ENCODE measurements at regions not wholly inside any gene's neighbourhood (a gene's known extent, or its start where the extent isn't known, plus 50 kb on each side); places are given as distances from the start of the nearest gene placed in this dataset.

DNA sequence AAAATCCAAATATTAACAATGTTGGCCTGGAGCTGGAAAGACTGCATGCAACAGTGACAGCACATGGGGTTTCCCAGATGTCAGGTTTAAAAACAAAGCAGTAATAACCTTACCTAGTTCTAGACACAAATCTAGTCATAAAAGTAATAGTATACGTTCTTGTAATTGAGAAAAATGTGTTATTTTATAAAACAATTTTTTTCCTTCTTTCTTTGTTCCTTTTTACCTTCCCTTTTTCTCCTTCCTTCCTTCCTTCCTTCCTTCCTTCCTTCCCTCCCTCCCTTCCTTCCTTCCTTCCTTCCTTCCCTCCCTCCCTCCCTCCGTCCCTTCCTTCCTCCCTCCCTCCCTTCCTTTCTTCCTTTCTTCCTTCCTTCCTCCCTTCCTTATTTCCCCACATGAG lies 242.7 kb upstream of the PDE10A start (continued):
- TF ChIP-seq, protein P1, sequence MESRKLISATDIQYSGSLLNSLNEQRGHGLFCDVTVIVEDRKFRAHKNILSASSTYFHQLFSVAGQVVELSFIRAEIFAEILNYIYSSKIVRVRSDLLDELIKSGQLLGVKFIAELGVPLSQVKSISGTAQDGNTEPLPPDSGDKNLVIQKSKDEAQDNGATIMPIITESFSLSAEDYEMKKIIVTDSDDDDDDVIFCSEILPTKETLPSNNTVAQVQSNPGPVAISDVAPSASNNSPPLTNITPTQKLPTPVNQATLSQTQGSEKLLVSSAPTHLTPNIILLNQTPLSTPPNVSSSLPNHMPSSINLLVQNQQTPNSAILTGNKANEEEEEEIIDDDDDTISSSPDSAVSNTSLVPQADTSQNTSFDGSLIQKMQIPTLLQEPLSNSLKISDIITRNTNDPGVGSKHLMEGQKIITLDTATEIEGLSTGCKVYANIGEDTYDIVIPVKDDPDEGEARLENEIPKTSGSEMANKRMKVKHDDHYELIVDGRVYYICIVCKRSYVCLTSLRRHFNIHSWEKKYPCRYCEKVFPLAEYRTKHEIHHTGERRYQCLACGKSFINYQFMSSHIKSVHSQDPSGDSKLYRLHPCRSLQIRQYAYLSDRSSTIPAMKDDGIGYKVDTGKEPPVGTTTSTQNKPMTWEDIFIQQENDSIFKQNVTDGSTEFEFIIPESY (IDR thresholded peaks at IDR 0.05) = no peak
- TF ChIP-seq NR2F2 (IDR thresholded peaks at IDR 0.05) = no peak
- TF ChIP-seq, protein P2, sequence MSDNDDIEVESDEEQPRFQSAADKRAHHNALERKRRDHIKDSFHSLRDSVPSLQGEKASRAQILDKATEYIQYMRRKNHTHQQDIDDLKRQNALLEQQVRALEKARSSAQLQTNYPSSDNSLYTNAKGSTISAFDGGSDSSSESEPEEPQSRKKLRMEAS (IDR thresholded peaks at IDR 0.05) = no peak
- TF ChIP-seq RXRA (IDR thresholded peaks at IDR 0.05) = no peak
- no peak for TF ChIP-seq HNF4A (conservative IDR thresholded peaks at IDR 0.05)

DNA sequence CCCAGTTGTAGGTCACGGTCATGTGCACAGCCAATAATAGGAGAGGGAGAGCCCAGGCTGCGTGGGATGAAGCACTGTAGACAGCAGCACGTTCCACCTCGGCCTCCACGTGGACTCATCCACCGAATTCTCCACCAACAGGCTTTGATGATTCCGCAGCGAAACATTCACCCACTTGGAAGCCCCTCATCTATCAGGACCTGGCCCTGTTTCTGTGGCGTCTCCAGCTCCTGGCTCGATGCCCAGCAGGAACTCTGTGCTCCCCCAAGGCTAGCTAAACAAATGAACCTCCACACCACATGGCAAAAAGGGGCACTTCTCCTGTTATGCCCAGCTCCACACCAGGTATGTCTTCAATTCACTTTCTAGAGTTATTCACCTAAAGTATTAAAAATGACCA lies 237.9 kb upstream of the PDE10A start:
- Histone ChIP-seq H3K9ac (ENCODE audit: low read depth in 1 of 2, low read length in 2 of 2) (no peak overlapping the region), H3K9me3 (ENCODE audit: control insufficient read depth in 4 of 4, low read length in 3 of 4) (no peaks in the 10 kb centered on the region), H3K4me1 (ENCODE audit: control insufficient read depth in 4 of 4, insufficient read depth in 4 of 4, low read length in 3 of 4) (no peaks in the 10 kb centered on the region), H3K27me3 (ENCODE audit: control insufficient read depth in 4 of 4, insufficient read depth in 4 of 4, low read length in 3 of 4) (peaks cover 0 to 2% (median 0%) of the 10 kb centered on the region in 4 donors), H3K4me3 (ENCODE audit: low read depth in 1 of 3, low read length in 3 of 3) (no peak overlapping the region), H3K27ac (ENCODE audit: low read depth in 1 of 2, low read length in 2 of 2) (no peak overlapping the region), H3K36me3 (ENCODE audit: control insufficient read depth in 4 of 4, insufficient read depth in 3 of 4, low read depth in 1 of 4, low read length in 3 of 4) (no peaks in the 10 kb centered on the region)
- TF ChIP-seq RAD21 (IDR thresholded peaks at IDR 0.05) = no peak
- no peak for TF ChIP-seq GABPA (IDR thresholded peaks at IDR 0.05 in 1 of 2, conservative IDR thresholded peaks at IDR 0.05 in 1 of 2)
- no peak for TF ChIP-seq FOXA2 (IDR thresholded peaks at IDR 0.05)
- TF ChIP-seq FOXA1 (IDR thresholded peaks at IDR 0.05) = no peak
- TF ChIP-seq, protein P1 (IDR thresholded peaks at IDR 0.05) = no peak
- no peak for TF ChIP-seq JUND (IDR thresholded peaks at IDR 0.05)
- TF ChIP-seq HNF4A (conservative IDR thresholded peaks at IDR 0.05) = no peak
- TF ChIP-seq, protein P2 (IDR thresholded peaks at IDR 0.05) = no peak
- TF ChIP-seq SP1 (IDR thresholded peaks at IDR 0.05) = no peak
- TF ChIP-seq RXRA (IDR thresholded peaks at IDR 0.05) = no peak
- no peak for DNase-seq (ENCODE audit: low spot score)
- WGBS = 76% methylated on average over 10 of the region's 10 CpGs

DNA sequence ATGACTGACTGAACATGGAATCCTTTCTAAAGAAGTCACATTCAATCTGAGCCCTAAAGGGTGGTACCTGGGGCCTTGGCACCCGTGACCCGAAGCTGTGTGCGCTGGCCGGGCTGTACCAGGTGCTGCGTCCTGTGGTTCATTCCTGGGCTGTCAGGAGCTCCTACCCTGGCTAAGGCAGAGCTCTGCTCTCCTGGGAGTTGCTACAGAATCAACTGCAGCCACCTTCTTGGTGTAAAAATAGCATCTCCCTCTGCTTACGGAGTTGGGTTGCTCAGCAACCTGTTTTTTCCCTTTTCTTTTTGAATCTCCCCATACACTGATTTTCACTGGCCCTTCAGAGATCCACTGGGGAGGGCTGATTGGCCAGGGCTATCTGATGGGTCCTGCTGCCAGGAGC lies 236.6 kb upstream of the PDE10A start:
- Histone ChIP-seq H3K4me3 (ENCODE audit: low read depth in 1 of 3, low read length in 3 of 3) (no peak overlapping the region), H3K27me3 (ENCODE audit: control insufficient read depth in 4 of 4, insufficient read depth in 4 of 4, low read length in 3 of 4) (peaks cover 0 to 2% (median 0%) of the 10 kb centered on the region in 4 donors), H3K9me3 (ENCODE audit: control insufficient read depth in 4 of 4, low read length in 3 of 4) (no peaks in the 10 kb centered on the region), H3K4me1 (ENCODE audit: control insufficient read depth in 4 of 4, insufficient read depth in 4 of 4, low read length in 3 of 4) (no peaks in the 10 kb centered on the region), H3K9ac (ENCODE audit: low read depth in 1 of 2, low read length in 2 of 2) (no peak overlapping the region), H3K36me3 (ENCODE audit: control insufficient read depth in 4 of 4, insufficient read depth in 3 of 4, low read depth in 1 of 4, low read length in 3 of 4) (no peaks in the 10 kb centered on the region), H3K27ac (ENCODE audit: low read depth in 1 of 2, low read length in 2 of 2) (no peak overlapping the region)
- no peak for DNase-seq (ENCODE audit: low spot score)
- WGBS = 70% methylated on average over 6 of the region's 6 CpGs
- no peak for TF ChIP-seq SP1 (IDR thresholded peaks at IDR 0.05)
- no peak for TF ChIP-seq HNF4G (IDR thresholded peaks at IDR 0.05)
- TF ChIP-seq FOXA2 (IDR thresholded peaks at IDR 0.05) = no peak
- TF ChIP-seq, protein P1 (IDR thresholded peaks at IDR 0.05) = no peak
- no peak for TF ChIP-seq GABPA (IDR thresholded peaks at IDR 0.05 in 1 of 2, conservative IDR thresholded peaks at IDR 0.05 in 1 of 2)
- TF ChIP-seq, protein P3, sequence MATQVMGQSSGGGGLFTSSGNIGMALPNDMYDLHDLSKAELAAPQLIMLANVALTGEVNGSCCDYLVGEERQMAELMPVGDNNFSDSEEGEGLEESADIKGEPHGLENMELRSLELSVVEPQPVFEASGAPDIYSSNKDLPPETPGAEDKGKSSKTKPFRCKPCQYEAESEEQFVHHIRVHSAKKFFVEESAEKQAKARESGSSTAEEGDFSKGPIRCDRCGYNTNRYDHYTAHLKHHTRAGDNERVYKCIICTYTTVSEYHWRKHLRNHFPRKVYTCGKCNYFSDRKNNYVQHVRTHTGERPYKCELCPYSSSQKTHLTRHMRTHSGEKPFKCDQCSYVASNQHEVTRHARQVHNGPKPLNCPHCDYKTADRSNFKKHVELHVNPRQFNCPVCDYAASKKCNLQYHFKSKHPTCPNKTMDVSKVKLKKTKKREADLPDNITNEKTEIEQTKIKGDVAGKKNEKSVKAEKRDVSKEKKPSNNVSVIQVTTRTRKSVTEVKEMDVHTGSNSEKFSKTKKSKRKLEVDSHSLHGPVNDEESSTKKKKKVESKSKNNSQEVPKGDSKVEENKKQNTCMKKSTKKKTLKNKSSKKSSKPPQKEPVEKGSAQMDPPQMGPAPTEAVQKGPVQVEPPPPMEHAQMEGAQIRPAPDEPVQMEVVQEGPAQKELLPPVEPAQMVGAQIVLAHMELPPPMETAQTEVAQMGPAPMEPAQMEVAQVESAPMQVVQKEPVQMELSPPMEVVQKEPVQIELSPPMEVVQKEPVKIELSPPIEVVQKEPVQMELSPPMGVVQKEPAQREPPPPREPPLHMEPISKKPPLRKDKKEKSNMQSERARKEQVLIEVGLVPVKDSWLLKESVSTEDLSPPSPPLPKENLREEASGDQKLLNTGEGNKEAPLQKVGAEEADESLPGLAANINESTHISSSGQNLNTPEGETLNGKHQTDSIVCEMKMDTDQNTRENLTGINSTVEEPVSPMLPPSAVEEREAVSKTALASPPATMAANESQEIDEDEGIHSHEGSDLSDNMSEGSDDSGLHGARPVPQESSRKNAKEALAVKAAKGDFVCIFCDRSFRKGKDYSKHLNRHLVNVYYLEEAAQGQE (IDR thresholded peaks at IDR 0.05) = no peak
- TF ChIP-seq, protein P4, sequence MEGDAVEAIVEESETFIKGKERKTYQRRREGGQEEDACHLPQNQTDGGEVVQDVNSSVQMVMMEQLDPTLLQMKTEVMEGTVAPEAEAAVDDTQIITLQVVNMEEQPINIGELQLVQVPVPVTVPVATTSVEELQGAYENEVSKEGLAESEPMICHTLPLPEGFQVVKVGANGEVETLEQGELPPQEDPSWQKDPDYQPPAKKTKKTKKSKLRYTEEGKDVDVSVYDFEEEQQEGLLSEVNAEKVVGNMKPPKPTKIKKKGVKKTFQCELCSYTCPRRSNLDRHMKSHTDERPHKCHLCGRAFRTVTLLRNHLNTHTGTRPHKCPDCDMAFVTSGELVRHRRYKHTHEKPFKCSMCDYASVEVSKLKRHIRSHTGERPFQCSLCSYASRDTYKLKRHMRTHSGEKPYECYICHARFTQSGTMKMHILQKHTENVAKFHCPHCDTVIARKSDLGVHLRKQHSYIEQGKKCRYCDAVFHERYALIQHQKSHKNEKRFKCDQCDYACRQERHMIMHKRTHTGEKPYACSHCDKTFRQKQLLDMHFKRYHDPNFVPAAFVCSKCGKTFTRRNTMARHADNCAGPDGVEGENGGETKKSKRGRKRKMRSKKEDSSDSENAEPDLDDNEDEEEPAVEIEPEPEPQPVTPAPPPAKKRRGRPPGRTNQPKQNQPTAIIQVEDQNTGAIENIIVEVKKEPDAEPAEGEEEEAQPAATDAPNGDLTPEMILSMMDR (IDR thresholded peaks at IDR 0.05; ENCODE audit: low read depth, low read length, missing input control) = no peak
- no peak for TF ChIP-seq JUND (IDR thresholded peaks at IDR 0.05)
